ENCODE measurements at regions not wholly inside any gene's neighbourhood (a gene's known extent, or its start where the extent isn't known, plus 50 kb on each side); places are given as distances from the start of the nearest gene placed in this dataset.
A peak's percentile ranks its signal among the peaks of the same experiment; 100 is the strongest.

DNA sequence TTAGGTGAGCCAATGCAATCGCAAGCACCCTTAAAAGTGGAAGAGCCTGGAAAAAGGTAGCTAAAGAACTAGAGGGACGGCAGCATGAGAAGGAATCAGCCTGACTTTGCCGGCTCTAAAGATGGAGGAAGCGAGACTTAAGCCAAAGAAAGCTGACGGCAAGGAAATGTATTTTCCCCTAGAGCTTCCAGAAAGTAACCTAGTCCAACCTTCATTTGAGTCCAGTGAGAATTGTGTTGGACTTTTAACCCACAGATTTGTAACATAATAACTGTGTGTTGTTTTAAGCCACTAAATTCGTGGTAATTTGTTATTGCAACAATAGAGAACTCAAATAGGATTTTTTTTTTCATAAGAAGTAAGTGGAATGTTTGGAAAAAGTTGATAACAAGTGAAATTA, 212.7 kb upstream of the C1QTNF7 start:
- TF ChIP-seq, protein P1, sequence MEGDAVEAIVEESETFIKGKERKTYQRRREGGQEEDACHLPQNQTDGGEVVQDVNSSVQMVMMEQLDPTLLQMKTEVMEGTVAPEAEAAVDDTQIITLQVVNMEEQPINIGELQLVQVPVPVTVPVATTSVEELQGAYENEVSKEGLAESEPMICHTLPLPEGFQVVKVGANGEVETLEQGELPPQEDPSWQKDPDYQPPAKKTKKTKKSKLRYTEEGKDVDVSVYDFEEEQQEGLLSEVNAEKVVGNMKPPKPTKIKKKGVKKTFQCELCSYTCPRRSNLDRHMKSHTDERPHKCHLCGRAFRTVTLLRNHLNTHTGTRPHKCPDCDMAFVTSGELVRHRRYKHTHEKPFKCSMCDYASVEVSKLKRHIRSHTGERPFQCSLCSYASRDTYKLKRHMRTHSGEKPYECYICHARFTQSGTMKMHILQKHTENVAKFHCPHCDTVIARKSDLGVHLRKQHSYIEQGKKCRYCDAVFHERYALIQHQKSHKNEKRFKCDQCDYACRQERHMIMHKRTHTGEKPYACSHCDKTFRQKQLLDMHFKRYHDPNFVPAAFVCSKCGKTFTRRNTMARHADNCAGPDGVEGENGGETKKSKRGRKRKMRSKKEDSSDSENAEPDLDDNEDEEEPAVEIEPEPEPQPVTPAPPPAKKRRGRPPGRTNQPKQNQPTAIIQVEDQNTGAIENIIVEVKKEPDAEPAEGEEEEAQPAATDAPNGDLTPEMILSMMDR (IDR thresholded peaks at IDR 0.05; ENCODE audit: insufficient read depth, low read depth, low read length, missing control alignments) = no peak
- DNase-seq (ENCODE audit: low read depth) = no peak
- H3K4me3 ChIP-seq (ENCODE audit: low read length) = no peak overlapping the region

DNA sequence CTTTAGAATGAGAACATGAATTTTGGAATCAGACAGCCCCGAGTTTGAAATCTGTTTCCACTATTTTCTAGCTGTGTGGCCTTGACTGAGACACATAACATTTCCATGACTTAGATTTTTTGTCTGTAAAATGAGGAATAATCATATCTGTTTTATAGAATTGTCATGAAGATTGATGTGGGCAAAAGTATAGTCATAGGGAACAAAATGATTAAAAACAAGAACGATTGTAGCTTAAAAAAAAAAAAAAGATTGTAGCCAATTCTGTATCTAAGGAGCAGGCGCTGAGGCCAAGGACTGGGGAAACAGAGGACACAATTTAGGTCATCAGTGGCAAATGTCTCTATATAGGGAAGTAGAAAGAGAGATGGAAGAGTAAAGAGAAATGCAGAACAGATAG, 201.6 kb upstream of the C1QTNF7 start:
- TF ChIP-seq, protein P1 (IDR thresholded peaks at IDR 0.05; ENCODE audit: insufficient read depth, low read depth, low read length, missing control alignments) = no peak
- DNase-seq (ENCODE audit: low read depth) = no peak
- H3K4me3 ChIP-seq (ENCODE audit: low read length) = no peak overlapping the region

DNA sequence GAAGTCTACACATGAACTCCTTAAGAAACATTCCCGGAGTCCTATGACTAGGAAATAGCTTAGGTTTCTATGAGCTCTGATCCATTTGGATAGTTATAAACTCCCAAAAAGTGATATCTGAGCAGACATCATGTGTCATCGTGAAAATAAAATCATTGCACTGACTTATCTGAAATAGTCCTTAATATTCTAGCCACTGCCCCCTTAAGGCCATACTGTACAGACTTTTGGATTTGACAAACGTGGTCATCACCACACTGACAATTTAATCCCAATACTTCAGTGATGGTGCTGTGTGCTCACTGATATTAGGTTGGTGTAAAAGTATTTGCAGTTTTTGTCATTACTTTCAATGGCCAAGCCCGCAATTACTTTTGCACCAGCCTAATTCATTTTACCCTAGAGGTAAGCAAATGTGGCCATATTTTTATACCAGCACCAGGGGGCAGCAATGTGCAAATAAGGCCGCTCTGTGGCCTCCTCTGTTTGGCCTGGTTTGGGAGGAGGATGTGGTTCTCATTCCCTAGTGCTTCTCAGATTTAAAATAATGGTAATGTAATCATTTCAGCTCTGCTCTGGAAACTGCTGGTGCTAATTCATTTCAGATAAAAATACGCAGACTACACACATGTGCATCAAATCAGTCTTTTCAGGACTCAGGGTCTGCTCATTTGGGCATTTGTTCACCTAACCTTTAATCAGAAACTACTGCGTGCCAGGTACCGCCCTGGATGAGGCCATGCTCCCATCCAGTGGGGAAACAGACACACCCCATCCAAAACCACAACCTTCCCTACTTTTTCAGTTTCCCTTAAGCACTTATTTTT, 196.4 kb upstream of the C1QTNF7 start:
- no peak overlapping the region for H3K4me3 ChIP-seq (ENCODE audit: low read length)
- DNase-seq (ENCODE audit: low read depth) = peak; percentile 81
- TF ChIP-seq, protein P1 (IDR thresholded peaks at IDR 0.05; ENCODE audit: insufficient read depth, low read depth, low read length, missing control alignments) = peak; percentile 75

DNA sequence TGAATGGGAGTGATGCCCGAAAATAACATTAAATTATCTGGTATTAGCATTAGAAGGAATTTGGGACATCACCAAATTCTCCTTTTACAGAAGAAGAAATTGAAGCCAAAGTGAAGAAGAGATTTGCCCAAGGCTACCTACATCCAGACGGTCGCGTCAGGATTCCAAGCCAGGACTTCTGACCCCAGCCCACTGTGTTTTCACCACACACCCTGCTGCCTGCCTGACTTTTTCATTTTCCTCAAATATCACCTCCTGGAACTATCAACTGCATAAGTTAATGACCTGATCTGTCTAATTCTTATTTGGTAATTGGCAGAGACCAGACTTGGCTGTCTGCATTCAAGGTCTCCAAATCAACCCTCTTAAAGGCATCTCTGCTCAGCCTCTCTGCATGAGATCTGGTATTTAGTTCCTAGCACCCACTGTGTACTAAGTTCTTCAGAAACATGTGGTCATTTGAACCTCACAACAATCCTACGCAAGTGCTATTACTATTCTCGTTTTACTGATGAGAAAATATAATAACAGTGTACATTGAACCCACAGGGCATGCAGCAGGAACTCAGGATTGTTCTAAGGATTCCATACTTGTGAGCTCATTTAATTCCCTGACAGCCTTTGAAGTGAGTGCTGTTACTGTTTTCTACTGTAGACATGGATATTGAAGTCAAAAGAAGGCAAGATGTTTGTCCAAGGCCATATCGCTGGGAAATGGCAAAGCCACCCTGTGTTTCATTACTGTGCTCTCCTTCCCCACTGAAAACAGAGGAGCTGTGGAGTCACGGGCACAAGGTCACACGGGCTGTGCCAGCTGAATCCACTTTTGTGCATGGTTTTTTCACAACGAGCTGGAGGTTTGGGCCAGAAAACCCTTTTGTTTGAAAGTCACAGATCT, 195.2 kb upstream of the C1QTNF7 start:
- DNase-seq (ENCODE audit: low read depth) = peak; percentile 57
- TF ChIP-seq, protein P1 (IDR thresholded peaks at IDR 0.05; ENCODE audit: insufficient read depth, low read depth, low read length, missing control alignments) = no peak
- H3K4me3 ChIP-seq (ENCODE audit: low read length) = no peak overlapping the region

DNA sequence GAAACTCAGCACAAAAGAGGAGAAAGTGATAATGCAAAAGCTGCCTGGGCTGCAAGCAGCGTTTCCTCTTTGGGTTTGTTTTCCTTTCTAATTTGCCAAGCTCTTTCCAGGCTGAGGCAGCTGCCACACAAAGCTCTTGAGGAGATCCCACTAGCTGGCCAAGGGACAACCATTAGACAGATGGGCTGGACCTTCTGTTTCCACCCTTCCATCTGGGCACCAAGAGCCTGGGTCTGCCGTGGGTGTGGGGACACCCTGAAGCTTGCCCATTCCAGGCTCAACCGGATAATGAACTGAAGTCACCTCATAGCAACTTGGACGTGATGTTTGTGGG, 194.6 kb upstream of the C1QTNF7 start:
- no peak for DNase-seq (ENCODE audit: low read depth)
- H3K4me3 ChIP-seq (ENCODE audit: low read length) = no peak overlapping the region
- TF ChIP-seq, protein P1 (IDR thresholded peaks at IDR 0.05; ENCODE audit: insufficient read depth, low read depth, low read length, missing control alignments) = no peak

DNA sequence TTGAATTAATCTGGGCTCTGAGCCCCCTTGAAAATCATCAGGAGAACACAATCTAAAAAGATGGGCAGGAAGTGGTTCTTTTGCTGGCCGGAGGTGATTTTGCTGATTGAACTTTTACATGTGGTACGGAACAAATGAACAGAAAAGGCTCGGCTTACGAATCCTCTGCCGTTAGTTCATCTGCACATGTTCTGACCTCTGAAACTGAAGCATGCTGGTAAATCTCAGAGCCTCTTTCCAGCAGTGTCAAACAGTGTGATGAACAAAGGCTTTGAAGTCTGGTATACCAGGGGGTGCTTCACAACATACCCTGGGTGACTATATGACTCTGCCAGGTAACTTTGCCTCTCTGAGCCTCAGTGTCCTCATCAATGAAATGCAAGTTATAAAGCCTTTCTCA, 194.2 kb upstream of the C1QTNF7 start:
- TF ChIP-seq, protein P1 (IDR thresholded peaks at IDR 0.05; ENCODE audit: insufficient read depth, low read depth, low read length, missing control alignments) = no peak
- no peak for DNase-seq (ENCODE audit: low read depth)
- no peak overlapping the region for H3K4me3 ChIP-seq (ENCODE audit: low read length)

All from epithelial cell of esophagus (primary cell).